ENCODE measurements at regions not wholly inside any gene's neighbourhood (a gene's known extent, or its start where the extent isn't known, plus 50 kb on each side); places are given as distances from the start of the nearest gene placed in this dataset.

DNA sequence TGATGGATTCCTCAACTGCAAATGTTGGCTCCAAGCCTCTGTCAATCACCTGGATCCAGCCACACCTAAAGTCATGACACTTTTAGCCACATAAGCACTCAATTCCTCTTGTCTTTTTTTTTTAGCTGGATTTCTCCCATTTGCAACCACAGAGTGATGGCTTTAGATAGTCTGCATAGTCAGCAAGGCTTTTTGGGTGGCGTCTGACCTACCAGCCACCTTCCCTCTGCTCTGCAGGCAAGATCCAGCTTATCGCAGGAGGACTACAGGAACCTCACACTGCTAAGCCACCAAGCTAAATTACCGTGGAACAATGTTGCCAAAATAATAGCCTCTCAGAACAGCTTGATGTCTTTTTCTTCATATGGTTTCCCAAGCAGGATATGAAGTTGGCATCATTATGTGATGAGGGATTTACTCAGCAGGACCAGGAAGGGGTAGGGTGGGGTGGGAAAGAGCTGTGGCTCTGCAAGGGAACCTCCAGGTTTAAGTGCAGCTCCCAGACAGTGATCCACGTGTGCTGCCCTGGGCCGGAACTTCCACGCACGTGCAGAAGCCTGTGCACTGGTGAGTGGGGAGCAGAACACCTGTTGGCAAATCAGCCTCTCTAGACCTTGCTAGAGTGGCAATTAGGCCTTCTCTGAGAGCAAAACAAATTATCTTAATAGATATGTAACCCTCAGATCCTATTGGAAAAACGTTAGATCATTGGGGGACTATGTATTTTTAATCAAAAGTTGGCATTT is 170.6 kb upstream of the NCK2 start:
- peaks cover 17 to 24% (median 23%) of the 10 kb centered on the region in 3 donors for H3K4me1 Mint-ChIP-seq
- POLR2A ChIA-PET = interaction anchor here in 1 of 2 donors (0.6 kb wide), 1 partner anchor 506 kb away, joined by 6 read pairs; no protein-coding TSS in a partner anchor
- H3K4me3 Mint-ChIP-seq = peak overlapping the region in 2 of 3 donors; percentile 1 to 2

DNA sequence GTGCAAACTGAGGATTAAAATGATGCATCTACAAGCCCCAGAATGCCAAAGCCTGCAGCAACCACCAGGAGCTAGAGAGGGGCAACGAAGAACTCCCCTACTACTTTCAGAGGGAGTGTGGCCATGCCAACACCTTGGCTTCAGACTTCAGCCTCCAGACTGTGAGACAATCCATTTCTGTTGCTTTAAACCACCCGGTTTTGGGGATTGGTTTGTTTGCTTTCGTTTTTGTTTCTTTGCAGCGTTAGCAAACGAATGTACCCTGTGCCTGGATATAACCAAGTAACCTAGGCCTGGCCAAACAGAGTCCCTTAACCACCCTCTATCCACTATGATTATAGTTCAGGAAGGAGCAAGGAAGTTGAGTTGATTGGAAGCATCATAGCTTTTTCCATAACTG is 171.2 kb upstream of the NCK2 start:
- Mint-ChIP-seq H3K4me1 (peaks cover 17 to 24% (median 23%) of the 10 kb centered on the region in 3 donors), H3K27me3 (peaks cover 0 to 12% of the 10 kb centered on the region in 2 donors), H3K9me3 (no peaks in the 10 kb centered on the region), H3K4me3 (peak overlapping the region in 2 of 3 donors; percentile 1 to 2), H3K27ac (peak overlapping the region in 1 of 2 donors; percentile 5), H3K36me3 (no peaks in the 10 kb centered on the region)
- ChIA-PET POLR2A (no interaction called here), CTCF (interaction anchor here in 1 of 2 donors (0.6 kb wide), 1 partner anchor 240 kb away, joined by 4 read pairs; no protein-coding TSS in a partner anchor)
- Histone ChIP-seq H3K9me3 (no peaks in the 10 kb centered on the region), H3K4me1 (ENCODE audit: control insufficient read depth in 1 of 2, extremely low read depth in 1 of 2, insufficient read depth in 2 of 2, low read length in 2 of 2) (peaks cover 0 to 17% of the 10 kb centered on the region in 2 experiments), H3K36me3 (ENCODE audit: control insufficient read depth in 2 of 2, extremely low read depth in 1 of 2, insufficient read depth in 1 of 2, low read length in 1 of 2) (no peaks in the 10 kb centered on the region), H3K27ac (ENCODE audit: low read length) (no peak overlapping the region), H3K27me3 (replicated peaks in 1 of 2; ENCODE audit: control insufficient read depth in 2 of 2, extremely low read depth in 1 of 2, insufficient read depth in 2 of 2, low read length in 1 of 2) (peaks cover 0 to 22% of the 10 kb centered on the region in 2 experiments), H3K4me3 (ENCODE audit: control insufficient read depth in 1 of 2, extremely low read depth in 1 of 2, low read length in 1 of 2) (no peak overlapping the region)
- no peak for ATAC-seq (replicated peaks in 1 of 4)
- DNase-seq = no peak
- WGBS (ENCODE audit: insufficient coverage) = no CpG with 5 or more reads among the region's 5 CpGs

More for the DNA sequence above, 170.6 kb upstream of the NCK2 start:
- Mint-ChIP-seq H3K9me3 (no peaks in the 10 kb centered on the region), H3K27ac (peak overlapping the region in 1 of 2 donors; percentile 66), H3K36me3 (no peaks in the 10 kb centered on the region), H3K27me3 (peaks cover 0 to 12% of the 10 kb centered on the region in 2 donors)
- Histone ChIP-seq H3K9me3 (no peaks in the 10 kb centered on the region), H3K4me3 (ENCODE audit: control insufficient read depth in 1 of 2, extremely low read depth in 1 of 2, low read length in 1 of 2) (no peak overlapping the region), H3K36me3 (ENCODE audit: control insufficient read depth in 2 of 2, extremely low read depth in 1 of 2, insufficient read depth in 1 of 2, low read length in 1 of 2) (no peaks in the 10 kb centered on the region), H3K4me1 (ENCODE audit: control insufficient read depth in 1 of 2, extremely low read depth in 1 of 2, insufficient read depth in 2 of 2, low read length in 2 of 2) (peaks cover 0 to 15% of the 10 kb centered on the region in 2 experiments), H3K27ac (ENCODE audit: low read length) (no peak overlapping the region), H3K27me3 (replicated peaks in 1 of 2; ENCODE audit: control insufficient read depth in 2 of 2, extremely low read depth in 1 of 2, insufficient read depth in 2 of 2, low read length in 1 of 2) (peaks cover 0 to 22% of the 10 kb centered on the region in 2 experiments)
- ATAC-seq (replicated peaks in 1 of 4) (no peak), DNase-seq (no peak)
- CTCF ChIA-PET = interaction anchor here (0.6 to 3.3 kb wide), 7 partner anchors 207 to 287 kb away, joined by 3 to 48 read pairs (median 4); no protein-coding TSS in a partner anchor
- WGBS (ENCODE audit: insufficient coverage) = 89% methylated on average over 3 of the region's 8 CpGs

DNA sequence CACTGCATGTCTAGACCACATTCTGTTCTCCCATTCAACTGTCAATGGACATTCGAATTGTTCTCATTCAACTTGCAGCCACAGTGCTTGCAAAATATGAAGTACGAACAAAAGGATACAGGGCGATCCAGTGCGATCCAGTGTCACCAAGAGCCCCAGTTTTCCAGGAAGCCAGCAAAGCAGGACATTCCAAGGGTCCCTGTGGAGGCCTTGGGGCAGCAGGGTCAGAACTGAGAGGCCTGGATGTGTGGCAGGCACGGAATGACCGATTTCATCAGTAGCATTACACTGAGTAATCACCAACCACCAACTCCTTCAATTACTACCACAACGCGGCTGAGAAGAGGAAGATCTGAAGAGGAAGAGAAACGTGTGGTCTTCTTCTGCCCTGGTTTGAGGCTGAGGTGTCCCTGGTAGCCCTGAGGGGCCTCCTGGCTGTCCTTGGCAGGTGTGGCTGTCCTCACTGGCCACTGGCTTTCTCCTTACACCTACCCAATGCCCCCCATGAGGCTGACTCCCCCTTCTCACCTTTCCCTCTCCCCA is 172.7 kb upstream of the FHL2 start:
- no peak overlapping the region for H3K4me3 Mint-ChIP-seq
- H3K27ac Mint-ChIP-seq = no peak overlapping the region

DNA sequence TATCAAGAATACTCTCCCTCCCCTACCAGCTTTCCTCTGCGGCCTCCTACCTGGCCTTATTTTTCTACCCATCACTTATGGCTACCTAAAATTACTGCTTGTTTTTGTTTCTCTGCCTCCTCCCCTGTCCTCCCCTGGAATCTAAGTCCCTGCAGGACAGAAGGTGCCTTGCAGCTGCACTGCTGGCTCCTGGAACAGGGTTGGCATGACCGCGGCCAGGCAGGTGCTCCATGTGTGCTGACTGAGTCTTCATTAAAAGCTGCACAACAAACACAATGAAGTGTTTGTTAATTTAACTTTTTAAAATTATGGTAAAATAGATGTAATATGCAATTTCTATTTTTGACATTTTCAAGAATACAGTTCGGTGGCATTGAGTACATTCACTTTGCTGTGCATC is 171.9 kb upstream of the FHL2 start:
- ChIA-PET POLR2A (no interaction called here), CTCF (no interaction called here)
- H3K4me1 Mint-ChIP-seq = peaks cover 16 to 20% (median 18%) of the 10 kb centered on the region in 3 donors
- H3K4me3 Mint-ChIP-seq = no peak overlapping the region
- Histone ChIP-seq H3K4me1 (ENCODE audit: control insufficient read depth in 1 of 2, extremely low read depth in 1 of 2, insufficient read depth in 2 of 2, low read length in 2 of 2) (peaks cover 0 to 7% of the 10 kb centered on the region in 2 experiments), H3K27ac (ENCODE audit: low read length) (no peak overlapping the region), H3K27me3 (replicated peaks in 1 of 2; ENCODE audit: control insufficient read depth in 2 of 2, extremely low read depth in 1 of 2, insufficient read depth in 2 of 2, low read length in 1 of 2) (peaks cover 0 to 22% of the 10 kb centered on the region in 2 experiments), H3K9me3 (no peaks in the 10 kb centered on the region), H3K4me3 (ENCODE audit: control insufficient read depth in 1 of 2, extremely low read depth in 1 of 2, low read length in 1 of 2) (no peak overlapping the region), H3K36me3 (ENCODE audit: control insufficient read depth in 2 of 2, extremely low read depth in 1 of 2, insufficient read depth in 1 of 2, low read length in 1 of 2) (no peaks in the 10 kb centered on the region)
- no peak overlapping the region for H3K27ac Mint-ChIP-seq
- no peaks in the 10 kb centered on the region for H3K9me3 Mint-ChIP-seq
- WGBS (ENCODE audit: insufficient coverage) = 100% methylated on average over 1 of the region's 4 CpGs
- H3K27me3 Mint-ChIP-seq = peaks cover 0 to 14% of the 10 kb centered on the region in 2 donors
- ATAC-seq (replicated peaks in 1 of 4) (no peak), DNase-seq (no peak)
- H3K36me3 Mint-ChIP-seq = no peaks in the 10 kb centered on the region

More for the DNA sequence above, 172.7 kb upstream of the FHL2 start:
- peaks cover 0 to 14% of the 10 kb centered on the region in 2 donors for H3K27me3 Mint-ChIP-seq
- ChIA-PET POLR2A (no interaction called here), CTCF (no interaction called here)
- no peaks in the 10 kb centered on the region for H3K36me3 Mint-ChIP-seq
- Histone ChIP-seq H3K4me1 (ENCODE audit: control insufficient read depth in 1 of 2, extremely low read depth in 1 of 2, insufficient read depth in 2 of 2, low read length in 2 of 2) (peaks cover 0 to 13% of the 10 kb centered on the region in 2 experiments), H3K9me3 (no peaks in the 10 kb centered on the region), H3K4me3 (ENCODE audit: control insufficient read depth in 1 of 2, extremely low read depth in 1 of 2, low read length in 1 of 2) (no peak overlapping the region), H3K36me3 (ENCODE audit: control insufficient read depth in 2 of 2, extremely low read depth in 1 of 2, insufficient read depth in 1 of 2, low read length in 1 of 2) (no peaks in the 10 kb centered on the region), H3K27me3 (replicated peaks in 1 of 2; ENCODE audit: control insufficient read depth in 2 of 2, extremely low read depth in 1 of 2, insufficient read depth in 2 of 2, low read length in 1 of 2) (peaks cover 0 to 22% of the 10 kb centered on the region in 2 experiments), H3K27ac (ENCODE audit: low read length) (no peak overlapping the region)
- DNase-seq (no peak), ATAC-seq (replicated peaks in 1 of 4) (no peak)
- H3K4me1 Mint-ChIP-seq = peaks cover 19 to 26% (median 23%) of the 10 kb centered on the region in 3 donors
- WGBS (ENCODE audit: insufficient coverage) = 94% methylated on average over 4 of the region's 9 CpGs
- H3K9me3 Mint-ChIP-seq = no peaks in the 10 kb centered on the region

DNA sequence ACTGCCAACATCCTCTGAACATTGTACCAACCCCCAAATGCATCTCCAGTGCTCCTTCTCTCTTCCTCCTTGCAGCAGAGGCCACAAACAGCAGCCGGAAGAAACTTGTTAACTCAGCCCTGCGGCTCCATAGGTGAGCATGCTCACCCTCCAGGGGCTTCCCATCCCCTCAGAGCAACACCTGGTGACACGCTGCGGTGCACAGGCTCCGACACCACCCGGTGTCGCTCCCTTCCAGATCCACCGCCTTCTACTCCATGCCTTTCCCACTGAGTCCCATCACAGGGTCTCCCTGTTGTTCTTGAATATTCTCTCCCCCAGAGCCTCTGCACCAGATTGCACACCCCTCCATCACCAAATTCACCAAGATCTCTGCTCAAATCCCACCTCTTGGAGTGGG is 171.5 kb upstream of the FHL2 start:
- no peaks in the 10 kb centered on the region for H3K9me3 Mint-ChIP-seq
- H3K4me1 ChIP-seq (ENCODE audit: control insufficient read depth in 1 of 2, extremely low read depth in 1 of 2, insufficient read depth in 2 of 2, low read length in 2 of 2) = peaks cover 0 to 7% of the 10 kb centered on the region in 2 experiments
- ChIA-PET CTCF (no interaction called here), POLR2A (no interaction called here)
- H3K4me1 Mint-ChIP-seq = peaks cover 12 to 16% (median 14%) of the 10 kb centered on the region in 3 donors
- peaks cover 0 to 22% of the 10 kb centered on the region in 2 experiments for H3K27me3 ChIP-seq (replicated peaks in 1 of 2; ENCODE audit: control insufficient read depth in 2 of 2, extremely low read depth in 1 of 2, insufficient read depth in 2 of 2, low read length in 1 of 2)
- no peaks in the 10 kb centered on the region for H3K36me3 ChIP-seq (ENCODE audit: control insufficient read depth in 2 of 2, extremely low read depth in 1 of 2, insufficient read depth in 1 of 2, low read length in 1 of 2)
- DNase-seq = no peak
- H3K4me3 Mint-ChIP-seq = no peak overlapping the region
- no peak for ATAC-seq (replicated peaks in 1 of 4)
- peaks cover 0 to 14% of the 10 kb centered on the region in 2 donors for H3K27me3 Mint-ChIP-seq
- H3K36me3 Mint-ChIP-seq = no peaks in the 10 kb centered on the region
- no peak overlapping the region for H3K27ac ChIP-seq (ENCODE audit: low read length)
- no peak overlapping the region for H3K4me3 ChIP-seq (ENCODE audit: control insufficient read depth in 1 of 2, extremely low read depth in 1 of 2, low read length in 1 of 2)
- H3K27ac Mint-ChIP-seq = no peak overlapping the region
- H3K9me3 ChIP-seq = no peaks in the 10 kb centered on the region
- 74% methylated on average over 4 of the region's 8 CpGs for WGBS (ENCODE audit: insufficient coverage)

DNA sequence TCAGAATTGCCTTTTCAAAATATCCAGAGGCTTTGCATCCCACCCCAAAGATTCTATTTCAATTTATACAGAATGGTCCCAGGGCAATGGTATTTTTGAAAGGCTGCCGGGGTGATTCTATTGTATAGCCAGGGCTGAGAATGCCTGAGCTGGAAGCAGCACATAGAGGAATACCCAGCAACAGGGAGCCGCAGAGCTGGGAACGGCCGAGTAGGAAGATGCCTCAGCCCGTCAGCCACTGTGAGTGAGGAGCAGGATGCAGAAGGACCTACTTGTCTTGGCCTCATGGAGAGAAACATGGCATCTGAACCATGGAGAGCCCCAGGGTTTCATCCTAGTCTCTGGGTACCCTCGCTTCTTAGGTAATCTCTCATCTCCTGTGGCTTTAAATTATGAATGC is 170.8 kb upstream of the FHL2 start:
- no peak overlapping the region for H3K4me3 ChIP-seq (ENCODE audit: control insufficient read depth in 1 of 2, extremely low read depth in 1 of 2, low read length in 1 of 2)

More for the DNA sequence above, 170.8 kb upstream of the FHL2 start:
- DNase-seq (no peak), ATAC-seq (replicated peaks in 1 of 4) (no peak)
- Mint-ChIP-seq H3K4me1 (peaks cover 9 to 13% (median 12%) of the 10 kb centered on the region in 3 donors), H3K27ac (no peak overlapping the region), H3K9me3 (no peaks in the 10 kb centered on the region), H3K27me3 (peaks cover 0 to 14% of the 10 kb centered on the region in 2 donors), H3K36me3 (no peaks in the 10 kb centered on the region), H3K4me3 (no peak overlapping the region)
- H3K27ac ChIP-seq (ENCODE audit: low read length) = no peak overlapping the region
- no peaks in the 10 kb centered on the region for H3K9me3 ChIP-seq
- WGBS (ENCODE audit: insufficient coverage) = 93% methylated on average over 6 of the region's 6 CpGs
- ChIA-PET CTCF (no interaction called here), POLR2A (no interaction called here)
- H3K36me3 ChIP-seq (ENCODE audit: control insufficient read depth in 2 of 2, extremely low read depth in 1 of 2, insufficient read depth in 1 of 2, low read length in 1 of 2) = no peaks in the 10 kb centered on the region
- H3K4me1 ChIP-seq (ENCODE audit: control insufficient read depth in 1 of 2, extremely low read depth in 1 of 2, insufficient read depth in 2 of 2, low read length in 2 of 2) = peaks cover 0 to 7% of the 10 kb centered on the region in 2 experiments
- H3K27me3 ChIP-seq (replicated peaks in 1 of 2; ENCODE audit: control insufficient read depth in 2 of 2, extremely low read depth in 1 of 2, insufficient read depth in 2 of 2, low read length in 1 of 2) = peaks cover 0 to 22% of the 10 kb centered on the region in 2 experiments
